Peyer's patch (tissue), 4 donors: ENCODE measurements at regions not wholly inside any gene's neighbourhood (a gene's known extent, or its start where the extent isn't known, plus 50 kb on each side); places are given as distances from the start of the nearest gene placed in this dataset.

Experiments
- POLR2A ChIP-seq, 2 donors: fragments of 450-650 bp; IDR thresholded peaks; one replicate each; pipeline ENCODE4 v1.5.1; 2017; ENCODE audit warnings: antibody characterized with exemption in 2 of 2, mild to moderate bottlenecking in 2 of 2, moderate library complexity in 2 of 2
- TF ChIP-seq, protein P1 (sequence below), 6 experiments: fragments of 450-650 bp in 4 of 6; fragments of 200-600 bp in 2 of 6; sonication (generic) in 1 of 6; IDR thresholded peaks; one replicate each; pipeline ENCODE4 v1.5.1; 2017 to 2019; ENCODE audit warnings: antibody characterized with exemption in 6 of 6, mild to moderate bottlenecking in 3 of 6, moderate library complexity in 1 of 6

DNA sequence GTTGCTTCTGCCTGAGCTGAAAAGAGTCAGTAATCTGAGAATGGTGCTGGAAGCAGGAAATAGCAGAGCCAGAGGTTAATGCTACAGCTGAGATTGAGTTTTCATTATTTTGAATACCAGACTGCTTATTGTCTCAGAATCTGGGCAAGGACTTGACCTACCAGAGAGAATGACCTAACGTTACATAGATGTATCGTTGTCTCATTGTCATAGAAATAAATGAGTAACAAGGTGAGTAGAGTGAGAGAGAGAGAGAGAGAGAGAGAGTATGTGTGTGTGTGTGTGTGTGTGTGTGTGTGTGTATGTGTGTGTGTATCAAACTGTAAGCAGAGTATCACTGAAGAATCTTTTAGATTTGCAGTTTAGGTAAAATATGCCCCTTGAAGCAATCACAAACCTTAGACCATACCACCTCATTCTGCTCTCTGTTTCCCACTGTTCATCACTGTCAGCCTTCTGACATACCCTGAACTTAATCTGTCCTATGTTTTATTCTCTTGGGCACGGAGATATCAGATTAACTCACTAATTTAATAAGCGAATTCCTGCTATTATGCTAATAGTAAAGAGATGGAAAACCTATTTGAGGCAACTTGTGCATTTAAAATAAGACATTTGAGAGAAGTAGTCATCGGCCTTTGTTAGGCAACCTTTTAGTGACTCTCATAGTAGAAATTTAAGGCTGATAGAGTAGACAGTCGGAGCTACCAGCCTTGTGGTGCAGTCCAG is 87.8 kb downstream of the CYB561 start:
- TF ChIP-seq, protein P1, sequence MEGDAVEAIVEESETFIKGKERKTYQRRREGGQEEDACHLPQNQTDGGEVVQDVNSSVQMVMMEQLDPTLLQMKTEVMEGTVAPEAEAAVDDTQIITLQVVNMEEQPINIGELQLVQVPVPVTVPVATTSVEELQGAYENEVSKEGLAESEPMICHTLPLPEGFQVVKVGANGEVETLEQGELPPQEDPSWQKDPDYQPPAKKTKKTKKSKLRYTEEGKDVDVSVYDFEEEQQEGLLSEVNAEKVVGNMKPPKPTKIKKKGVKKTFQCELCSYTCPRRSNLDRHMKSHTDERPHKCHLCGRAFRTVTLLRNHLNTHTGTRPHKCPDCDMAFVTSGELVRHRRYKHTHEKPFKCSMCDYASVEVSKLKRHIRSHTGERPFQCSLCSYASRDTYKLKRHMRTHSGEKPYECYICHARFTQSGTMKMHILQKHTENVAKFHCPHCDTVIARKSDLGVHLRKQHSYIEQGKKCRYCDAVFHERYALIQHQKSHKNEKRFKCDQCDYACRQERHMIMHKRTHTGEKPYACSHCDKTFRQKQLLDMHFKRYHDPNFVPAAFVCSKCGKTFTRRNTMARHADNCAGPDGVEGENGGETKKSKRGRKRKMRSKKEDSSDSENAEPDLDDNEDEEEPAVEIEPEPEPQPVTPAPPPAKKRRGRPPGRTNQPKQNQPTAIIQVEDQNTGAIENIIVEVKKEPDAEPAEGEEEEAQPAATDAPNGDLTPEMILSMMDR (IDR thresholded peaks at IDR 0.05), result no peak
- no peak for TF ChIP-seq POLR2A (IDR thresholded peaks at IDR 0.05)
